ENCODE measurements at regions not wholly inside any gene's neighbourhood (a gene's known extent, or its start where the extent isn't known, plus 50 kb on each side); places are given as distances from the start of the nearest gene placed in this dataset.

DNA sequence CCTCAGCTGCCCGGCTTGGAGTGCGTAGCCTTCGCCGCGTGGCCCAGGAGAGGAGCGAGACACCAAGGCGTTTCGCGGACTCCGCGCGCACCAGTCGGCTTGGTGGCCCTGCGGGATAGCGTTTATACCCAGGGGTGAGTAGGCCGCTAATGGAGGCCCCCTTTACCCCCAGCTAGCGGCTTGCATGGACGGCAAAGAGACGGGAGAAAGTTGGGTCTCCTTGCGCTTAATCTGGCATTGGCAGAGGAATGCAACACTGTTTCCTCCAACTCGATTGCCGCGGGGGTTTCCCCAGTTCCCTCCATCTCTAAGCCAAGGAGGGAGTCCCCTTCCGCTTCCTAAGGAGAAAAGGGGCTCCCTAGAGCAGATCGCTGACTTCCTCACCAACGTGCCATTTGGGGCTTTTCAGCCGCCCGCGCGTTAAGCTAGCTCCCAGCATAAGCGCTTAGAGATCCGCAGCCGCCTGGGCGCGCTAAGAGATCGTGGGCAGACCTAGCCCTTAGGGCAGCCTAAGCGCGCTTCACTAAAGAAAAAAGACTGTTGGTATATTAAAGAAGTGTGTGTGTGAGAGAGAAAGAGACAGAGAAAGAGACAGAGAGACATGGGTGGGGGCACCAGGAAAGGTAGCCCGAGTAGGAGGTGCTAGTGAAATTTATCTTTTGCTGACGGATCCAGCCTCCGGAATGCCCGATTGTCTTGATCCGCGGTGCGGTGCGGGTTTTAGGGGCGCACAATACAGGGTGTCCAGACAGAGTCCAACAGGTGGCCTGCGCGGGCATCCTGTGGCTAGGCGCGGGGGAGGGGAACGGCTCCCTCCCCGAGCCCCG lies 597.9 kb upstream of the SGCD start:
- DNase-seq: no peak

DNA sequence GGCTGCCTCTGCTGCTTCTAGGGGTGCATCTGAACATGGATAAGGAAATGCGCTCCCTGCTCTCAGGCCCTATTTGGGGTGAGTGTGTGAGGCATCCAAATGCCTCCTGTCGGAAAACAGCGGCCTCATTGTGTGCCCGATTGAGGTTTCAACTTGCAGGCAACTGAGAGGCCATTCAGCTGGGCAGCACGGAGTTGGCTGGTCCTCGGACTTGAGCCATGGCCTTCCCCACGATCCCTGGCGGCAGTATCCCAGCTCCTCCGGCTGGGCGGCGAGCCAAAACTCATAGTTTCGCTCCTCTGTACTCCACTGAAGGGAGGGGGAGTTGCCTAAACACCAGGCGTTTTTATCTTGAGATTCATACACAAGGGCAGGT lies 597.3 kb upstream of the SGCD start:
- DNase-seq: no peak

DNA sequence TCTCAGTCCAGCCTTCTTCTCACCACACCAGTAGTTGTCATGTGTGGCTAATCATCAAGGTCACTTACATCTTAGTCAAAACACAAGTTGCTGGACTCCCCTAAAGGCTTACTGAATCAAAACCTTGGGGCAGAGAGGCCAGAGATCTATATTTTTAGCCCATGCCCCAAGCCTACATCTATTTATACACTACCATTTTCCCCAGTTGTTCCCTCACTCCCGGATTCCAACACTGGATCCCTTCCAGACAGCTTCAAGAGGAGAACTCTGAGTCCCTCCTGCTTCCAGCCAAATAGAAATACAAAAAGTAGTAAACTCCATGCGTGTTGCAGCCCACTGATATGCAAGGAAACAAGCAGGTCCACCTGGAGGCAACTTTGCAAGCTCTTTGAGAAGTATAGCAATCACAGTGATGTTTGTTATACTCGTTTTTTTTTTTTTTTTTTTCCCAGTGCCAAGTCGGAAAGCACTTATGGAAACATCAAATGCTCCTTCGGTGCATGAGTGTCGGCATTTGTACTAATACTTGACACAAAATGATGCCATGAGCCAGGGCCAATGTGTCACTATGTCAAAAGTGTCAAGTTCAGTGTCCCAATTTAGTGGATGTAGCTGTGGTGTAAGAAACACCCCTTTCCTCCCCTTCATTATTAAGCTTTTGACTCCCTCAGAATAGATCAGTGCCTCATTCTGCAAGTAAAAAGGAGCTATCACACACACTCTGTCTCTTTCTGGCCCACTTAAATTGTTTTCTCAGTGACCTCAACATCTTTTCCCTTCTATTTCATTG lies 594.2 kb upstream of the SGCD start:
- DNase-seq: no peak

DNA sequence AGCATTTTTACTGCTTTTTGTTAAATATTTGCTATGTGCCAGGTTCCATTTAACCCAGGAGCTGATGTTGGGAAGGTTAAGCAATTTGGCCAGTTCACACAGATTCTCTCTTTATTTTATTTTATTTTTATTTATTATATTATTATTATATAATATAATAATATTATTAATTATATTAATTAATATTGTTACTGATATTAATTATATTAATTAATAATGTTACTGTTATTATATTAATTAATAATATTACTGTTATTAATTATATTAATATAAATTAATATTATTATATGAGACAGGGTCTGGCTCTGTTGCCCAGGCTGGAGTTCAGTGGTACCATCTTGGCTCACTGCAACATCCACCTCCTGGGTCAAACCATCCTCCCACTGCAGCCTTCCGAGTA lies 593.0 kb upstream of the SGCD start:
- no peak for DNase-seq

DNA sequence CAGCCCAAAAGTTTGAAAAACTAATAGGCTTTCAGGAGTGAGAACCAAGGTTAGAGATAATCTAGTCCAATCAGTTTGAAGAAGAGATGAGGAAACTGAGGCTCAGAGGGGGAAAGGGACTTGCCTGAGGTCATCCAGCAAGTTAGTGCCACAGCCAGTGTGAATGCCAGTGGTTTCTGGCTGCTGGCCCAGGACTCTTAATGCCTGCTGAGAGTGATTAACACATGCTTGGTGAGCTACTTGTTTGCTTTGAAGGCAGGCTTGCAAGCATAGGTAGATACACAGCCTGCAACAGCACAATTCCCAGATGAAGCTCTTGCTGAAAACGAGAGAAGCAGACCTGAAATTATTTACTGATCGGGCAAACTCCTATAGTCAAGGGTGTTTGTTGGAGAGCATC lies 591.6 kb upstream of the SGCD start:
- DNase-seq: no peak

DNA sequence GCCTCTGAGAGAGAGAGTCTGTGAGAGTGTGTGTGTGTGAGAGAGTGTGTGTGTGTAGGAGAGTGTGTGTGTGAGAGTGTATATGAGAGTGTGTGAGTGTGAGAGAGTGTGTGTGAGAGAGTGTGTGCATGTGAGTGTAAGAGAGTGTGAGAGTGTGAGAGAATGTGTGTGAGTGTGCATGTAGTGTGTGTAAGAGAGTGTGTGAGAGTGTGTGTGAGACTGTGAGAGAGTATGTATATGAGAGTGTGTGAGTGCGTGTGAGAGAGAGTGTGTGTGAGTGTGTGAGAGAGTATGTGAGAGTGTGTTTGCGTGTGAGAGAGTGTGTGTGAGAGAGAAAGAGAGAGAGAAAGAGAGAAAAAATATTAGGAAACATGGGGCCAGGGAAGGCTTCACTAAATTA lies 588.3 kb upstream of the SGCD start:
- DNase-seq: no peak

DNA sequence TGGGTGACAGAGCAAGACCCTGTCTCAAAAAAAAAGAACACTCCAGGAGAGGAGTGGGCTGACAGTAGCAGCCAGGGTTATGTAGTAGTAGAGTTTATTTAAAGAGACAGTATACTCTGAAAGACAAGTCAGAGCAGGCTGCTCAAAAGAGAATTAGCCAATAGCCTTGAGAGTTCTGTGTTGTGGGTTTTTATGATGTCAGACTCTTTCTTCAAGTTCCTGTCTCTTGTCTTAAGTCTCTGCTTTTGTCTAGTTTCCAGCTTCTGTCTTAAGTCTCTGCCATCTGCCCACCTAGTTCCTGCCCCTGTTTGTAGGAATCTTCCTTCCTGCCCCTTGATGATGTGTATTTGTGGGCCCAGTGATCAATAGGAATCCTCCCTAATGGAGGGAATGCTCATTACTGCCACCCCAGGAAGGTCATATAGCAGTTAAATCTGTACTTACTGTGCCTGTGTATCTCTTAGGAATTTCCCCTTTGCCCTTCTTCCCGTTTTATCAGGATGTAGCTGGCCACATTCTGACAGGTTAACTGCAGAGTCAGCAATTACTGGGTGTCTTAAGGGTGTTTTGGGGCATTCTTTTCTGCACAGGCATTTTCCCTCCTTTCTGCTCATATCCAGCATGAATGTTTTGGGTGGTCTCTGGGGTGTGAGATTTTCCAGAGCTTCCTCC lies 580.5 kb upstream of the SGCD start:
- no peak for DNase-seq

DNA sequence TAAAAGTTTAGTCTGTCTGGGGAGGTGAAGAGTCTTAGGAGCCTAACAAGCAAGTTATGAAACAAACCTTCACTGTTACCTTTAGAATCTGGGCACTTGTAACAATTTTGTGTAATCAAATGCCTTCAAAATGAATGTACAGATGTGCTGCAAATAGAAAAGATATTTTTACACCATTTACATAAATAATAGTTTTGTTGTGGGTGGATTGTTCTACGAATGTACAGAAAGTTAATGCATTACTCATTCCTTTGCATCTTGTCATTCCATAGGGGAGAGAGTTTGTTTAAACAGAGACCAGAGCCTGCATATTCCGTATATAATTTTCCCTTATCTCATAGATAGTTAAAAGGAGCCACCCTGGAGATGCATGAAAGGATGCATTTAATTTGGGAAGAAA lies 576.9 kb upstream of the SGCD start:
- DNase-seq: no peak

DNA sequence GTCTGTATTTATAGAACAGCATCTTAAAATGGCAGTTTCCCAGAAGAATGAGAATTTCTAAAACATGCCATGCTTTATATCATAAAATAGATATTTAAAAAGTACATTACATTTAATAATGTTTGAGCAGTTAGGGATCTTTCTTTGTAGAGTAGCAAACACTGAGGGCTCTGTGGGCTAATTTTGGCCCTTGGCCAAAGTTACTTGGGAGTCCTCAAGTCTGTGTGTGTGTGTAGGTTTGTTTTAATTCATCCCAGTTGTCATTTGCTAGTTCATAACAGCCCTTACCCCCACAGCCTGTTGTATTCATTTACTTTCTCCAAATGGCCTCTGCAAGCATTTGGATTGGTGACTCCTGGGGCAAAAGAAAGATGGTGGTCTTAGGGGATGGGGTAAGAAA lies 576.4 kb upstream of the SGCD start:
- no peak for DNase-seq

DNA sequence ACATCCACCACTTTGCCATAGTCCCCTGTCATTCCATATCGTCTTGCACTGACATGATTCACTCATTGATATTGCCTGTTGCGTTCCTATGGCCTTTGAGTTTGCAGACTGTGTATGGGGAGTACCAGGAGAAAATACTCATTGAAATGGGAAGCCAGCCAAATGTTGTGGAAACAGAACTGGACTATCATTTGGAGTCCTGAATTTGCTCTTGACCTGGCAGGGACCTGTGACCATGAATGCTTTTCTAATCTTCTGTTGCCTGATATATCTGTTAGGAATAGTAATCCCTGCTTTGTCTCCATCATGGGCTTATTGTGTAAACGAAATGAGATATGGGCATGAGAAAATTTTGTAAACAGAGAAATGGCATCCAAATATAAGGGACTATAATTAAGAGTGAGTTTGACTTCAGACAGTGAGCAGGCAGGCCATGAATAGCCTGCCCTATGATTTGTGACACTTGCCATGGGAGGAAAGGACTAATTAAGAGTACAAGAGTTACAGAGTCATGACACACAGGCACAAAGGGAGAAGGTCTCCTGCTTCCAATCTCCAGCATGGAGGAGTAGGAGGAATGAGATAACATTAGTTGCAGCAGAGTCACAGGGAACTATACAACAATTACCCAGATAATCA lies 572.9 kb upstream of the SGCD start:
- no peak for DNase-seq

DNA sequence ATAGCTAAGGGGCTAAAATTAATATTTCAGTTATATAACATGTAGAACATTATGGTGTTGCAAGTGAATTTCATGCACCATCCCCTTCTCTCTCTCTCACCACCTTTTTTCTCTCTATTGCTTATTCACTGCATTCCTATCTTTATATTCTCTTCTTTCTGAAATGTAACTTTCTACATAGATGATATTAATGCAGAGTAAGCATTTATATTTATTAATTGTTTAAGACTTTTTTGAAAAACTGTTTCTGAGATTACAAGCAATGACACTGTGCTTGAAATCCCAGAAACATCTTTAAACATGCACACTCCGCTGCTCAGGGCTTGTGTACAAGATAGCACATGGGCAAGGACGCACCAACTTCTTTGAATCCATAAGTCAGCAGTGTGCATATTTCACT lies 567.7 kb upstream of the SGCD start:
- DNase-seq: no peak

DNA sequence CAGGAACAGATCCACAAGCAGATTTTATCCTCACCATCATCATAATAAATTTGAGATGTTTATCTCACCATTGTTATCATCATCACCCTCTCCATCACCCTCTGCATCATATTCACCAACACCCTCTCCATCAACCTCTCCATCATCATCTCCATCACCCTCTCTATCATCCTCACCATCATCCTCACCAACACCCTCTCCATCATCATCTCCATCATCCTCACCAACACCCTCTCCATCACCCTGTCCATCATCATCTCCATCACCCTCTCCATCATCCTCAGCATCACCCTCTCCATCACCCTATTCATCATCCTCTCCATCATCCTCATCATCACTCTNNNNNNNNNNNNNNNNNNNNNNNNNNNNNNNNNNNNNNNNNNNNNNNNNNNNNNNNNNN lies 567.0 kb upstream of the SGCD start:
- DNase-seq: no peak

DNA sequence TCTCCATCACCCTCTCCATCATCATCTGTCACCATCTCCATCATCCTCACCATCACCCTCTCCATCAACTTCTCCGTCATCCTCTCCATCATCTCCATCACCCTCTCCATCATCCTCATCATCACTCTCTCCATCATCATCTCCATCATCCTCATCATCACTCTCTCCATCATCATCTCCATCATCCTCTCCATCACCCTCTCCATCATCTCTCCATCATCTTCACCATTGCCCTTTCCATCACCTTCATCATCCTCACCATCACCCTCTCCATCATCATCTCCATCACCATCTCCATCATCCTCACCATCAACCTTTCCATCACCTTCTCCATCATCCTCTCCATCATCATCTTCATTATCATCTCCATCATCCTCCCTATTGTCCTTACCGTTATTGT lies 565.5 kb upstream of the SGCD start:
- no peak for DNase-seq

DNA sequence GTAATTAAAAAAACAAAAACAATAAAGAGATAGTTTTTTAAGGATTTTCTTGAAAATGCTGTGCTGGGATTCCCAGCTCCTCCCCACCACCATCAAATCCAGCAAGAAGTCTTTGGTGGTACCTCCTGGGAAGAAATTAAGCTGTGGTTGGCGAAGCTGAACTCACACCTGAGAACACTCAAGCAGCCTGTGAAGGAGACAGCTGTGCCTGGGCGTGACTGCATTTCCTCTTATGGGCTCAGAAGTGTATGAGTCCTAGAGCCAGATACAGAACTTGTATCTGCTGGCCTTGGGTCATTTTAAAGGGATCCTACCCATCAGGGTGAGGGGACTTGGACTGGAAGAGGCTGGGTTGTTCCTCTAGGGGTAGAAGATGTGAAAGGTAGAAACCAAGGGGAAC lies 561.2 kb upstream of the SGCD start:
- DNase-seq: no peak

DNA sequence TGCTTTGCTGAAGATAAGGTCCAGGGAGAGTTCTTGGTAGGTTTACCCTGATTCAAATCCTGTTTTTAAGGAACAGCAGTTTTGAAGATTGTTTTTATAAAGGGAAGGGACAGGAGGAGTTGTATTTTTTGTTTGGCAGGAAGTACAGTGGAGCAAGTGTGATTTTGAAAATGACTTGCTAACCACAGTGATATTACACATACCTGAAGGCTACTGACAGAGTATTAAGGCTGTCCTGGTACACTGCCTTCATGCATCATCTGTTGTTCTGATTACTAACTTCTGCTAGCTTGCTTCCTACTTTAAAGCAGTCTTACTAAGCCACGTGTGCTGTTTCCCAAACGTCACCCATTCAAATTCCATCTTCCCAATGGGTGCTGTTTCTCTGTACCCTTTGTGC lies 559.5 kb upstream of the SGCD start:
- DNase-seq: no peak

DNA sequence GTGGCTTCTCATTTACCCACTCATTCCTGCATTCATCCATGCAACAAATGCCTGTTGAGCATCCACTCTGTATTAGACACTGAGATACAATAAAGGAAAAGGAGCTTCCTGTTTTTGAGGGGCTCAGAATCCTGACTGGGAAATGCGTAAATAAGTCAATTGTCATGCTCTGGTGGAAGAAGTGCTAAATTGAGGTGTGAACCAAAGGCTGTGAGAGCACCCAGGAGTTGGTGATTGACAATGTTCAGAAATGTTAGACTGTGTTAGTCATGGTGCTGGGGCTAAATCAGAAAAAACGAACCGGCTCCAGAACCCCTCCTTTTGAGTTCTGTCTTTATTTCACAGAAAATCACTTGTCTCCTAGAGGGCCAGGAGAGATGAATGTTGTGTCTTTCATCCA lies 558.6 kb upstream of the SGCD start:
- no peak for DNase-seq

DNA sequence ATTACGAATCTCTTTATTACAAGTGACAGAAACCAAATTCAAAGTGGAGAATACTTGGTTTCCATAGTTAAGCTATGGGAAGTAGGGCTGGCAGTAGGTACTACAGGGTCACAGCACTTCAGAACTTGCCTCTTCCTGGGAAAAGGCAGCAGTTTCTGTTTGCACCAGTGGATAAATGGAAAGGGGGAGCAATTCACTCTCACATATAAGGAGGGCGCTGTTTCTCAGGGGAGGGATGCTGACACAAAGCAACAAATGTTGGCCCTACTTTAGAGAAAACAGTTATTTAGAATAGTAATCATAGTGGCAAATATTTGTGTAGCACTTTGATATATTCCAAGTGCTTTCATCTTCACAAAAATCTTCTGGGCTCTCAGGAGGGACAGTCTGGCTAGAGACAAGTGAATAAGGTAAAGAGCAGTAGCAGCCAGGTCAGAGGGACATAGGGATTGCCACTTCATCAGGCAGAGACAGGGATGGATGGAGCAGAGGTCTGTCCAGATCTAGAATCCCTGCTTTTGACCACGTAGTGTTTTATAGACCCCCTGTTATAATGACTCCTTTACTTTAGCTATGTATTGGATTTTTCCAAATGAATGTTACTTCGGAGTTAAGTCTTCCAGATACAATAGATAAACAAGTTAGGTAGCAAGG lies 554.8 kb upstream of the SGCD start:
- no peak for DNase-seq

DNA sequence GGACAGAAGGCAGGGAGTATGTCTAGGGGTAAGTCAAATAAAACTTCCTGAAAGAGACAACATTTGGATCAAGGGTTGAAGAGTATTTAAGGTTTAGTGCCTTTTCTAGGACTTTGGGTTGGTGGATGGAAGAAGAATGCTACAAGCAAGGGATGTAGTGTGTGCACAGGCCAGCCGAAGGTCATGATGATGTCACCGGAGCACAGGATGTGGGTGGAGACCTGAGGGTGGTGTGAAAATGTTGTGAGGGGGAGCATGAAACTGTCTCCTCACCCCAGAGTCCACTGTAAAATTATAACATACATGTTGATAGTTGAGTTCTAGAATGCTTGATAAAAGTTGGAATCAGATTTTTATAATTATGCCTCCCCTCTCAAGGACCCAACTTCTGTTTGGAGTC lies 553.3 kb upstream of the SGCD start:
- no peak for DNase-seq

DNA sequence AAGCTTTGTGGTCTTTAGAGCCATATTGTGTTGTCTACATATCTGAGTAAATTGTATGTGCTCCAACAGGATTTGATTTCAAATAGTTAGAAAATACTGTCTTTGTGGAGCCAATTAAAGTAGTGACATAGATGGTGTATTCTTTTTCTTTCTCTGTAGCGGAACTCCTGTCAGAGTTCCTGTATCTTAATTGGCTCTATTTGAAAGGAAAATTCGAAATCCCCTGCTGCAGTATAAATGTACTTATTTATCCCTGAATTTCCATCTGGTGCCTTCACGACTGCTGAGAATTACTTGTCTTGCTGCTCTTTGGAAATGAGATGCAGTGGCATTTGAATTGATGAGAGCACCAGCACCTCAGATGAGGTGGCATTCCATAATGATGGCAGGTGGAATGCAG lies 546.7 kb upstream of the SGCD start:
- DNase-seq: no peak

DNA sequence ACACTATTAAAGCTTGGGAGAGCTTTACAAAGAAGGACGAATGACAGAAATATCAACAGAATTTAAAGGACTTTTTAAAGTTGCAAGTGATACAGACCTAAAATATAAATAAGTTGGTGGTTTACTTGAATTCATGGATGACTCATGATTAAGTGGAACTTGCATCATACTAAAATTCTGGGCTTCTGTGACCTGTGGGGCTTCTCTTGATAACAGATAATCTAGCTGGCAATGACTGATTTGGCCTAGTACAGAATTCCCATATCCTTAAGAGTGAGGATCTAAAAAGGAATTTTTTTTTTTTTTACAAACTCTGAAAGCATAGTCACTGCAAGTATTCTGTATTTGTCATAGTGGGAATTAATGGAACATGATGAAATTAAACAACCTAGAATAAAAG lies 543.7 kb upstream of the SGCD start:
- DNase-seq: no peak

DNA sequence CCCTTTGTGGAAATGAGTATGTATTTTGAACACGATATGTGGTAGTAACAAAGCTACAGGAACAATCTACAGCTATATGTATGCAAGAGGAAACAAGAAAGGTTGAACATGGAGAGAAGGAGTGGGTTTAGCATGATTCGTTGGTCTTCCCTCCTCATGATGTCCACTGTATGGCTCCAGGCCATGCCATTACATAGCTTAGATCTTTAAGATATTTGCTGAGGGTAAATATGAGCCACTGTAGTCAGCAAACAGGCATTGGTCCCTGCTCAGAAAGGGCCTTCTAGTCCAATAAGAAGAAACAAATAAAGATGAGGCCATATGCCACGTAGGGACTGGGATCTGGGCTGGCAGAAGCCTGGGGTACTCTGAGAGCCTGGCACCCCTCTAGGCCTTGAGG lies 543.2 kb upstream of the SGCD start:
- DNase-seq: no peak

DNA sequence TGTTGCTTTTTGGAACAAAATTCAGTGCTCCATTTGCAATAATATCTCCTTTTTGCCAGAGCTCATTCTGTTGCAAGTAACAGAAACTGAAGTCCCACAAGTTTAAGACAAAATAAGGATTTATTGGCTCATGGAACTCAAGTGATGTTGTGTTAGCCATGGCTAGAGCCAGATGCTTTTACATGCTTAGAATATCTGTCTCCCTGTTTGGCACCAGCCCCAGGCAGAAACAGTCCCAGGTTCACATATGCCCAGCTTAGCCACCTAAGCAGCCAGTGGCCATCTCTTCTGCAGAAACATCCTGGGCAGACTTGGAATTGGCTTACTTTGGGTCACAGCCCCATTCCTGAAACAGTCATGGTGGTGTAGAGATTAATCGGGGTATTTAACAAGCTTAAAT lies 540.9 kb upstream of the SGCD start:
- no peak for DNase-seq

DNA sequence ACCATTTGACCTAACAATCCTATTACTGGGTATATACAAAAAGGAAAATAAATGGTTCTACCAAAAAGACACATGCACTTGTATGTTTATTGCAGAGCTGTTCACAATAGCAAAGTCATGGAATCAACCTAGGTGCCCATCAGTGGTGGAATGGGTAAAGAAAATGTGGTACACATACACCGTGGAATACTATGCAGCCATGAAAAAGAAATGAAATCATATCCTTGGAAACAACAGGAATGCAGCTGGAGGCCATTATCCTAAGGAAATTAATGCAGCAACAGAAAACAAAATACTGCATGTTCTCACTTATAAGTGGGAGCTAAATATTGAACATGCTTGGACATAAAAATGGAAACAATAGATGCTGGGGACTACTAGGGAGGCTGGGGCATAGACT lies 534.1 kb upstream of the SGCD start:
- no peak for DNase-seq
